ENCODE measurements at regions not wholly inside any gene's neighbourhood (a gene's known extent, or its start where the extent isn't known, plus 50 kb on each side); places are given as distances from the start of the nearest gene placed in this dataset.

- no peak for DNase-seq (ENCODE audit: low read depth in 4 of 4, low spot score in 2 of 4)
Observed at GRCh38 chr9:14031810-14032209, 282.1 kb downstream of the NFIB start.

- DNase-seq (ENCODE audit: low read depth in 4 of 4, low spot score in 2 of 4), result peak in 2 of 4 donors; percentile 52 to 69
Observed at GRCh38 chr9:14031060-14031414, 282.9 kb downstream of the NFIB start.

GRCh38 chr9:14030375-14031059, 283.4 kb downstream of the NFIB start:
- peak in 3 of 4 donors; percentile 67 to 84 (median 84) for DNase-seq (ENCODE audit: low read depth in 4 of 4, low spot score in 2 of 4)

- DNase-seq (ENCODE audit: low read depth in 4 of 4, low spot score in 2 of 4), result no peak
Observed at GRCh38 chr9:14029806-14030374, 284.1 kb downstream of the NFIB start.

- no peak for DNase-seq (ENCODE audit: low read depth in 4 of 4, low spot score in 2 of 4)
Observed at GRCh38 chr9:14027116-14027800, 286.7 kb downstream of the NFIB start.

GRCh38 chr9:14025741-14026140, 288.2 kb downstream of the NFIB start:
- DNase-seq (ENCODE audit: low read depth in 4 of 4, low spot score in 2 of 4), result no peak

- DNase-seq (ENCODE audit: low read depth in 4 of 4, low spot score in 2 of 4), result no peak
Observed at GRCh38 chr9:14023285-14023684, 290.7 kb downstream of the NFIB start.

- DNase-seq (ENCODE audit: low read depth in 4 of 4, low spot score in 2 of 4), result no peak
Observed at GRCh38 chr9:14021871-14022525, 291.9 kb downstream of the NFIB start.

GRCh38 chr9:14018081-14018480, 295.9 kb downstream of the NFIB start:
- DNase-seq (ENCODE audit: low read depth in 4 of 4, low spot score in 2 of 4), result no peak

- DNase-seq (ENCODE audit: low read depth in 4 of 4, low spot score in 2 of 4), result no peak
Observed at GRCh38 chr9:14014744-14015143, 299.2 kb downstream of the NFIB start.

GRCh38 chr9:14014218-14014617, 299.7 kb downstream of the NFIB start:
- no peak for DNase-seq (ENCODE audit: low read depth in 4 of 4, low spot score in 2 of 4)

GRCh38 chr9:14011799-14012560, 302.0 kb downstream of the NFIB start:
- no peak for DNase-seq (ENCODE audit: low read depth in 4 of 4, low spot score in 2 of 4)

GRCh38 chr9:14007190-14007769, 306.7 kb downstream of the NFIB start:
- no peak for DNase-seq (ENCODE audit: low read depth in 4 of 4, low spot score in 2 of 4)

- DNase-seq (ENCODE audit: low read depth in 4 of 4, low spot score in 2 of 4), result no peak
Observed at GRCh38 chr9:14006386-14007187, 307.4 kb downstream of the NFIB start.

- DNase-seq (ENCODE audit: low read depth in 4 of 4, low spot score in 2 of 4), result no peak
Observed at GRCh38 chr9:14004110-14004509, 309.8 kb downstream of the NFIB start.

GRCh38 chr9:13994240-13994639, 319.7 kb downstream of the NFIB start:
- no peak for DNase-seq (ENCODE audit: low read depth in 4 of 4, low spot score in 2 of 4)

- no peak for DNase-seq (ENCODE audit: low read depth in 4 of 4, low spot score in 2 of 4)
Observed at GRCh38 chr9:13993632-13994185, 320.2 kb downstream of the NFIB start.

- no peak for DNase-seq (ENCODE audit: low read depth in 4 of 4, low spot score in 2 of 4)
Observed at GRCh38 chr9:13992138-13993088, 321.5 kb downstream of the NFIB start.
